HUES6 (cell line): ENCODE measurements at regions not wholly inside any gene's neighbourhood (a gene's known extent, or its start where the extent isn't known, plus 50 kb on each side); places are given as distances from the start of the nearest gene placed in this dataset.
A peak's percentile ranks its signal among the peaks of the same experiment; 100 is the strongest.
"Not testable (repeated sequence)": the region's sequence is repeated elsewhere in the genome, so short reads cannot be mapped to it uniquely, and the experiment has no call there.

ENCODE experiments used
- H3K27ac ChIP-seq: 2 replicates; pipeline ENCODE4 v1.7.0; 2013; ENCODE audit warnings: low read depth, mild to moderate bottlenecking, low read length, inconsistent platforms
- H3K27me3 ChIP-seq: 2 replicates; pipeline ENCODE4 v1.6.1; 2013; ENCODE audit warnings: low read length; ENCODE audit not compliant: control insufficient read depth, insufficient read depth
- H3K36me3 ChIP-seq: 2 replicates; pipeline ENCODE4 v1.6.1; 2013; ENCODE audit warnings: low read length; ENCODE audit not compliant: control insufficient read depth, insufficient read depth
- H3K4me1 ChIP-seq: 2 replicates; pipeline ENCODE4 v1.6.1; 2013; ENCODE audit warnings: low read length; ENCODE audit not compliant: control insufficient read depth, insufficient read depth
- H3K4me3 ChIP-seq: 2 replicates; pipeline ENCODE4 v1.5.1; 2013; ENCODE audit warnings: low read depth, low read length
- H3K9ac ChIP-seq: one replicate; pipeline ENCODE4 v1.6.1; 2013; ENCODE audit warnings: mild to moderate bottlenecking, low read length
- H3K9me3 ChIP-seq: 2 replicates; pipeline ENCODE4 v1.6.1; 2013; ENCODE audit warnings: low read depth, low read length; ENCODE audit not compliant: control insufficient read depth, insufficient read depth

DNA sequence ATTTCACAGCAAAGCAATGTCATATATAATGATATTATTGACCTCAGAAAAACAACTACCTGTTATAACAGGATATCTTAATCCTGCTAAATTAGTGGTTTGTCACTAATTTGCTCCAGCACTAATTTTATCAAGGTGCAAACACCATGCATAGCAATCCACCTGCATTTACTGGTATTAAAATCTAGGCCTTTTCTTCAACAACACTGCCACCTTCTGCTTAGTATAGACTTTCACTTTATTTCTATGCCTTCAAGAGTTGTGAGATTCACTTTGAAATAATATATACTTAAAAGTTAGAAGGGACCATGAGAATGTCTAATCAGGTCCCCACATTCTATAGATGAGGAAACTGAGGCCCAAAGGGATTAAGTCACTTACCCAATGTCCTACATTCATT is 82.1 kb upstream of the IQCM start:
- no peaks in the 10 kb centered on the region for H3K27me3 ChIP-seq
- H3K9me3 ChIP-seq, result no peaks in the 10 kb centered on the region
- H3K36me3 ChIP-seq, result no peaks in the 10 kb centered on the region
- H3K4me3 ChIP-seq, result no peak overlapping the region
- H3K9ac ChIP-seq, result no peak overlapping the region
- no peak overlapping the region for H3K27ac ChIP-seq
- no peaks in the 10 kb centered on the region for H3K4me1 ChIP-seq

DNA sequence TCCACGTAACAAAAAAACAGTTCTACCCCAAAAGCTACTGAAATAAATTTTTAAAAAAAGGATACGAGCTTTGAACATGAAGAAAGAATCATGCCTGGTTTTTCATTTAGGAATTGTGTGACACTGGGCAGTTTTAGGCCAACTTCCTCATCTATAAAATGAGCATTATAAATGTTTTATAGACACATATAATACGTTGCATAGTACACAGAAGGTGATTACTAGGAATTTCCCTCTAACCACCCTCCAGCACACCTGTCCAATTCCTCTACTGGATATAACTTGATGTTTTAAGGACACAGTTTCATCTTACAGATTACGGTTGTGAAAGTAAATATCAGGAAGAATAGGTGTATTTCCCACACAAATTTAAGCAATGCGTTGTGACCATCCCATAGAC is 85.5 kb upstream of the IQCM start:
- Histone ChIP-seq H3K4me3 (no peak overlapping the region), H3K36me3 (no peaks in the 10 kb centered on the region), H3K4me1 (no peaks in the 10 kb centered on the region), H3K9me3 (no peaks in the 10 kb centered on the region), H3K27ac (no peak overlapping the region), H3K9ac (no peak overlapping the region), H3K27me3 (no peaks in the 10 kb centered on the region)

DNA sequence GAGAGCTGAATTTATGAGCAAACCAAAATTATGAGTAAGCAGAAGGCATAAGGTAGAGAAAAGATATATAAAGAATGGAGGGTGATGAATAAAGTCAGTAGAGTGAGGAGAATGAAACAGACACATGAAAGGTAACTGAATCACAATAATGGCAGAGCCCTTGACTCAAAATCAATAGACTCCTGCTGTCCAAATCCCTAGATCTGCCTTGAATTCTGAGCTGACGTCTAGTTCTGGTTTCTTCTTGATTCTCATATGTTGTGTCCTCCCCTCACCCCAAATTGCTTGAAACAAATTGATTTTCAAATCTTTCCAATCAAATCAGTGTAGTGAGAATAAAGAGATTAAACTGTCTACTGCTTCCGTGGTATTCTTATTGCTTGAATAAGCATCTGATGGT is 86.6 kb upstream of the IQCM start:
- H3K27ac ChIP-seq, result no peak overlapping the region

DNA sequence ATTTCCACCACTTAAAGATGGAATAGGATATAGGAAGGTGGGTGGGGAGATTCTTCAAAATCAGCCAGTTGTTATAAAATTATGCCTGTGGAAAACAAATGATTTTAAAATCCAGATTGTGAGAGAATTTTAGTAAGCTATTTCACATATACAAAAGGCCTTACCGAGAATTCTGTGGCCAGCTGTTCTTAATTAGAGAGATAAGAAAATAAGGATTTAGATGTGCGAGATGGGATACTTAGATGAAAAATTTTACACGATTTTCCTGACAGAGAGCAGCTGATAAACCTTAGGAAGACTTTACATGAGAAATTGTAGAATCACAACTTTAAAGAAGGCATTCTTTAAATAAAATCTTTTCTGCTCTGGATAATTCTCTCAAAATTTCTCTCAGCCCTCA is 94.5 kb upstream of the IQCM start:
- H3K36me3 ChIP-seq, result no peaks in the 10 kb centered on the region
- H3K9me3 ChIP-seq, result no peaks in the 10 kb centered on the region
- no peak overlapping the region for H3K27ac ChIP-seq
- no peaks in the 10 kb centered on the region for H3K27me3 ChIP-seq
- H3K4me3 ChIP-seq, result no peak overlapping the region
- H3K9ac ChIP-seq, result no peak overlapping the region
- H3K4me1 ChIP-seq, result no peaks in the 10 kb centered on the region

More for the DNA sequence above, 86.6 kb upstream of the IQCM start:
- Histone ChIP-seq H3K36me3 (no peaks in the 10 kb centered on the region), H3K4me1 (no peaks in the 10 kb centered on the region), H3K9ac (no peak overlapping the region), H3K27me3 (no peaks in the 10 kb centered on the region), H3K9me3 (no peaks in the 10 kb centered on the region), H3K4me3 (no peak overlapping the region)

DNA sequence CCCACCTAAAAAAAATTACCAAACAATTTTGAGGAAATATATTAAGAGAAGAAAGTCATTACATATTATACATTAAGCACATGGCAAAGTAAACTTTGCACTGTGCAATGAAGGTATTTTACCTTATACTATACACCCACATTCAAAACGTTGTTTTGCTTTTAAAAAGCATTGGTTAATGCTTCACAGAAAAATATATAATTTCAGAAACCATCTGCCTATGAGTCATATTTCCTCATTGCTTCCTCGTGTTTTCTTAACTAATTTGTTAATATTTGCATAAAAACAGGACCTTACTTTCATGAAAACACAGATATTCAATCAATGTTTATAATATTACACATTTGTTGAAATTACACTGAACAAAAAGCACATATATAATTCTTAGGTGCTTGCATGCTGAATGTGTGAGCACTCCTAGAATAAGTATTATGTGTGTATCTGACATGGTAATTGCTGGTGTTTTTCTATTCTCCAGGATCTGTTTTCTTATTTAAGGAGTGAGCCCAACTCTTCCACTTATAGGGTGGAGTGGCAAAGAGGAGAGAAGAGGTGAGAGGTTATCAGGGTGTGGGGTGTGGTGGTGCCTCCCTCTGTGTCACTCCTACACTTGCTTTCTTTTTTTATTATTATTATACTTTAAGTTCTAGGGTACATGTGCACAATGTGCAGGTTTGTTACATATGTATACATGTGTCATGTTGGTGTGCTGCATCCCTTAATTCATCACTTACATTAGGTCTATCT is 95.1 kb upstream of the IQCM start:
- H3K4me3 ChIP-seq, result no peak overlapping the region
- H3K27ac ChIP-seq, result no peak overlapping the region
- H3K36me3 ChIP-seq, result no peaks in the 10 kb centered on the region
- no peak overlapping the region for H3K9ac ChIP-seq
- H3K27me3 ChIP-seq, result no peaks in the 10 kb centered on the region
- H3K4me1 ChIP-seq, result no peaks in the 10 kb centered on the region
- no peaks in the 10 kb centered on the region for H3K9me3 ChIP-seq

DNA sequence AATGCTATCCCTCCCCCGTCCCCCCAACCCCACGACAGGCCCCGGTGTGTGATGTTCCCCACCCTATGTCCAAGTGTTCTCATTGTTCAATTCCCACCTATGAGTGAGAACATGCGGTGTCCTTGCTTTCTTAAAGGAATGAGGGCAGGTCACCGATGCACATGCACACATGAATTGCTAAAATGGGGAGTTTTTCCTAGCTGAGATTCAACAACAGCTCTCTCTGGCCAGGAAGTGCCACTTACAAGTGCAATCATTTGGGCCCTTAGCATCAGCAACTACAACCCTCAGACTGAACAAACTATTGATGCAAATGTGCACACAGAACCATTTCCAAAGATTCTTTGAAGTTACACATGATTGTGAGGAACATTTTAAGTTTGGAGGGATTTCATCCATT is 95.7 kb upstream of the IQCM start:
- Histone ChIP-seq H3K36me3 (no peaks in the 10 kb centered on the region), H3K4me1 (no peaks in the 10 kb centered on the region), H3K4me3 (no peak overlapping the region), H3K27me3 (no peaks in the 10 kb centered on the region), H3K9ac (no peak overlapping the region), H3K9me3 (no peaks in the 10 kb centered on the region), H3K27ac (no peak overlapping the region)

DNA sequence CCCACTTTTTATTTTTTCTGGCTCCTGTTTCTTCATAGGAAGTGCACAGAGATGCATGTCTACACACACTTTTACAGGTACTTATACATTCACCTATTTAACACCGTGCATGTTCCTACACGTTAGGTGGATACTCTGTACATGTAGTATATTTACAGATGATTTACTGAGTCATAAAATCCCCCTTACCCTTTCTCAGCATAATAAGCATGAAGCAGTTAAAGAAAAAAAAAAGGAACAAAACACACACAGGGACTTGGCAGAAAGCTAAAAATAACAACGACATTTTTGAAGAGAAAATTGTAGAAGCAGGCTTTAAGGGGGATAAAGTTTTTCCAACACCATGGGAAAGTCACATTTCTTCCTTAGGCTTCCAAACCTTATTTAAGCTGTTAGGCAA is 96.4 kb upstream of the IQCM start:
- Histone ChIP-seq H3K27ac (no peak overlapping the region), H3K4me3 (no peak overlapping the region), H3K27me3 (no peaks in the 10 kb centered on the region), H3K4me1 (no peaks in the 10 kb centered on the region), H3K9ac (no peak overlapping the region), H3K9me3 (no peaks in the 10 kb centered on the region), H3K36me3 (no peaks in the 10 kb centered on the region)

DNA sequence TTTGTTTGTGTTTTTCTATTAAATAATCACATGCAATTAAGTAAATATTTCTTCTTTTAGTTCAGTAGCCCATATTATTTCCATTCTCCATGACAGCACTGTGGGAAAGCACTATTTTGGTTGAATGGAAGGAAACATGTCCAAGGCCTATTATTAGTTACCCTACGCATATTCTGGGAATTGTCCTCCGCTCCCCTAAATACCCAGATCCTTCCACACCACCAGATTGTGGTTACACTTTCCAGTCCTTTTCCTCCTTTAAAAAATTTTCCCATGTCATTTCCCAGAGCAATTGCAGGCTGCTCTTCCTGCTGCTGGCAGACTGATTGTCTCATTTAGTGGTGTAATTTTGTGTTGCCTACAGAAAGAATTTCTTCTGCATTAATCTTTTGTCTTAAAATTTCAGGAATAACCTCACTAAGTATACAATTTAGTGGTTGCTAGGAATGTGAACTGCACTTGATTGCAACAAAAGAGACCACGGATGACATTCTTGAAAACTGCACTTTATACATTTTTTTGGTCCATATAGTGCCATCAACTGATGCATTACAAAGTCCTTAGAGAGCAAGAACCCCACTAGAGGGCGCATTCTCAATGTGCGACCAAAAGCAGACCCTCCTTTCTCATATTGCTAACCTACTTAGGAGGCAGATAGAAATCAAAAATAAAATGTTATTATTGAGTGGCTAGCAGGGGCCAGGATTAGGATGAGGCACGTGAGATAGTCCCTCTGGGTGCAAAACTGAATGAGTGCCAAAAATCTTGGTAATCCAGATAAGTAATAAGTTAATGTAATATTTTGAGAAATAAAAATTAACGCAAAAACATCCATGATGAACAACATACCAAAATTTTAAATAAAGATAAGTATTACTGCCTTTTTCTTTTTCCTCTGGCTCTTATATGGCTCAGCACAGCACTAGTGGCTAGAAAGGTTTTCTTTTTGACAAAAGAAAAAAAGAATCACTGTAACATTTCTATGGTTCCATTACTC is 98.8 kb upstream of the IQCM start:
- Histone ChIP-seq H3K27ac (no peak overlapping the region), H3K9ac (no peak overlapping the region), H3K9me3 (no peaks in the 10 kb centered on the region), H3K4me1 (no peaks in the 10 kb centered on the region), H3K36me3 (no peaks in the 10 kb centered on the region), H3K4me3 (no peak overlapping the region), H3K27me3 (no peaks in the 10 kb centered on the region)

DNA sequence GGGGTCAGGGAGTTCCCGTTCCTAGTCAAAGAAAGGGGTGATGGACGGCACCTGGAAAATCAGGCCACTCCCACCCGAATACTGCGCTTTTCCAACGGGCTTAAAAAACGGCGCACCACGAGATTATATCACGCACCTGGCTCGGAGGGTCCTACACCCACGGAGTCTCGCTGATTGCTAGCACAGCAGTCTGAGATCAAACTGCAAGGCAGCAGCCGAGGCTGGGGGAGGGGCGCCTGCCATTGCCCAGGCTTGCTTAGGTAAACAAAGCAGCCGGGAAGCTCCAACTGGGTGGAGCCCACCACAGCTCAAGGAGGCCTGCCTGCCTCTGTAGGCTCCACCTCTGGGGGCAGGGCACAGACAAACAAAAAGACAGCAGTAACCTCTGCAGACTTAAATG is 100.1 kb upstream of the IQCM start:
- not testable (repeated sequence) for H3K4me1 ChIP-seq, H3K9me3 ChIP-seq, H3K36me3 ChIP-seq, H3K27ac ChIP-seq, H3K27me3 ChIP-seq
- Histone ChIP-seq H3K4me3 (peak overlapping the region; percentile 46), H3K9ac (peak overlapping the region; percentile 5)

DNA sequence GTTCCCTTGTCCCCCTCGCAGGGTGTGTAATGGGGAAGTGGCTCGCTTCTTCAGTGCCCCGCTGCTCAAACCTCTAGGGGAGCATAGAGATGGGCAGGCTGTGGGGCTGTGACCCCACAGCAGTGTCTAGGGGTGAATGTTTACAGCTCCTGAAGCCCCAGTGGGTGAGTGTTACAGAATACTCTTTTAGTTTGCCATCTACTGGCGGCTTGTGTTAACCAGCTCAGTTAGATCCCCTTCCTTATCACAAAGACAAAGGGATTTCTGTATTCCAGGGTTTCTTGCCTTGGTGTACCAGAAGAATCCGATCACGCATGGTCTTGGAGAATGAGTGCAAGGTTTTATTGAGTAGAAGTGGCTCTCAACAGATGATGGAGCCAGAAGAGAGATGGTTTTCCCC is 108.1 kb upstream of the IQCM start:
- Histone ChIP-seq H3K9ac (no peak overlapping the region), H3K36me3 (no peaks in the 10 kb centered on the region), H3K9me3 (no peaks in the 10 kb centered on the region), H3K4me3 (no peak overlapping the region), H3K4me1 (no peaks in the 10 kb centered on the region), H3K27ac (no peak overlapping the region), H3K27me3 (no peaks in the 10 kb centered on the region)

DNA sequence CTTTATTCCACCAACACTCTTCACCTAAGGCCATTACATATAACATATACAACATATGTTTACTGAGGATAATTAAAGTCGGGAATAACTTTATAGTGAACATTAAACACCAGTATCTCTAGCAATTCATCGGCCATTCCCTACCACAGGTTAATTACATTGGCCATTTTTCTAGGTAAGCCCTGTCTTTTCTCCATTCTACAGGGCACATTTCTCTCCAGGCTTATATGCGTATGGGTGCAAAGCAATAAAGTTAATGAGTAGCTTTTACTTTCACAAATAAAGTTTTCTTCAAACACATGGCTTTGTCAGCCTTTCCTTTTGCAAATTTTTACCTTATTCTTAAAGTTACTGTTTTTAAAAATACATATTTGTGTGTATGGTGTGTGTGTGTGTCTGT is 111.9 kb upstream of the IQCM start:
- no peaks in the 10 kb centered on the region for H3K36me3 ChIP-seq
- H3K27ac ChIP-seq, result no peak overlapping the region
- H3K9me3 ChIP-seq, result no peaks in the 10 kb centered on the region
- no peak overlapping the region for H3K4me3 ChIP-seq
- H3K9ac ChIP-seq, result no peak overlapping the region
- H3K4me1 ChIP-seq, result no peaks in the 10 kb centered on the region
- no peaks in the 10 kb centered on the region for H3K27me3 ChIP-seq
